Endometrial microvascular endothelial cells (primary cell): ENCODE measurements at regions not wholly inside any gene's neighbourhood (a gene's known extent, or its start where the extent isn't known, plus 50 kb on each side); places are given as distances from the start of the nearest gene placed in this dataset.
"Not testable (repeated sequence)": the region's sequence is repeated elsewhere in the genome, so short reads cannot be mapped to it uniquely, and the experiment has no call there.

ENCODE experiments used
- in situ Hi-C: cut with HindIII; loops from 2 replicates; pipeline ENCODE4 v1.10.0; 2017; ENCODE audit warnings: low sequenced_read_pairs, low pct_unique_long_range_greater_than_20kb; ENCODE audit errors: inconsistent ontology term

GRCh38 chr9:94182532-94182931 is 76.6 kb upstream of the ZNF169 start:
- in situ Hi-C loops, result no loop called here

GRCh38 chr9:94183240-94183999 is 75.7 kb upstream of the ZNF169 start:
- in situ Hi-C loops, result no loop called here

- in situ Hi-C loops, result no loop called here
Observed at GRCh38 chr9:94188246-94188645, 70.9 kb upstream of the ZNF169 start.

GRCh38 chr9:94191706-94192105 is 67.4 kb upstream of the ZNF169 start:
- in situ Hi-C loops, result not testable (repeated sequence)

GRCh38 chr9:94198414-94198813 is 60.7 kb upstream of the ZNF169 start:
- in situ Hi-C loops, result no loop called here

- in situ Hi-C loops, result no loop called here
Observed at GRCh38 chr9:94199776-94200175, 59.3 kb upstream of the ZNF169 start.

- in situ Hi-C loops, result no loop called here
Observed at GRCh38 chr9:94204174-94204573, 54.9 kb upstream of the ZNF169 start.

GRCh38 chr9:94207781-94208180 is 51.3 kb upstream of the ZNF169 start:
- in situ Hi-C loops, result no loop called here
